GM18870 (cell line): ENCODE measurements at regions not wholly inside any gene's neighbourhood (a gene's known extent, or its start where the extent isn't known, plus 50 kb on each side); places are given as distances from the start of the nearest gene placed in this dataset.

ENCODE experiments used
- ATAC-seq: cut with Tn5 transposase; IDR thresholded peaks from one replicate; pipeline ENCODE4 v1.9.1; 2021; ENCODE audit warnings: moderate library complexity; ENCODE audit not compliant: unreplicated experiment

DNA sequence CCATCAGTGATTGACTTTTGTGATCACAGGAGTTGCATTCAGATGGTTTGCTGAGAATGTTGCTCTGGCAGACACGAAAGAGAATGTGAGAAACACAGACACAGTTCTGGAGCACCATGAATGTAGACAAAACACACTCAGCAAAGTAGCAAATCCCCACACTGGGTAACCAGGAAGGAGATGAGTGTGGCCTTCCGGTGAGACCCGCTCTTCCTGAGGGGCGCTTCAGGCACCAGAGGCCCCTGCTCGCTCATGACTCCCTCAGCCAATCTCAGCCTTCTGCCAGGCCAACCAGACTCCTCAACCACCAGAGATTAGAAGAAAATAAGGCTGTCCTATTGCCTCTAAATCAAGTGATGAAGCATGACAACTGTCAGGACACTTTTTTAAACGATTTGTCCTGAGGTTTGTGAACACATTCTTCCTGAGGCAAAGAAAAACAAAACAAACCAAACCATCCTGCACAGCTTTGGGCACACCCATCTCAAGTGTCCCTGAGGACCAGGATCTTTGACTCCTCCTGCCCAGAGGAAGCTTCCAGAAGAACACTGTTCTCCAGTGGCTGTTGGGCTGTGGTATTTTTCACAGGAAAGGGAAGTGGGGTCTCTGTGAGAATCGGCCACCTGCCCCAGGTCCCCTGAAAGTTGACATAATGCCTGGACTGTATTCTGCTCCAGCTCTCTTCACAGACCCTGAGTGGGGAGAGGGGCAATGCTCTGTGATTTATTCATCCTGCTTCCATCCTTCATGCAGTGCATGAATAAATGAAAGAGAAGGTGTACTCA is 152.8 kb downstream of the BCL11A start:
- ATAC-seq = no peak

DNA sequence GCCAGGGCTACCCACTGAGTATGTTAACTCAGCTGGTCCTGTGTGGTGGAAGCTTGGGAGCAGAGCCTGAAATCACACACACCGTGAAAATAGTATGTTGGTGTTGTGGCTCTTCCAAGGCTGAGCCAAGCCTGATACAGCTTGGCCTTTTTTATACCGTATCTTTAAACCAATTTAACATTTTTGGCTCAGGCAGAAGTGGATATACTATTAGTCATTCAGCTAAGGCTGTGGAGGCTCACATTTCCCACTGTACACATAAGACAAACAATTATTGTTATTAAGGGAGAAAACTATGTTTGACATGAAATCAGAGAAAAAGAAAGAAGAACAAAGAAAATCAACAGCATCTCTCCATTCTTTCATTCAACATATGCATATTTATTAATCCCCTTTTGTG is 159.0 kb downstream of the BCL11A start:
- ATAC-seq = no peak

GRCh38 chr2:60391649-60392375 is 161.6 kb downstream of the BCL11A start:
- ATAC-seq = no peak

DNA sequence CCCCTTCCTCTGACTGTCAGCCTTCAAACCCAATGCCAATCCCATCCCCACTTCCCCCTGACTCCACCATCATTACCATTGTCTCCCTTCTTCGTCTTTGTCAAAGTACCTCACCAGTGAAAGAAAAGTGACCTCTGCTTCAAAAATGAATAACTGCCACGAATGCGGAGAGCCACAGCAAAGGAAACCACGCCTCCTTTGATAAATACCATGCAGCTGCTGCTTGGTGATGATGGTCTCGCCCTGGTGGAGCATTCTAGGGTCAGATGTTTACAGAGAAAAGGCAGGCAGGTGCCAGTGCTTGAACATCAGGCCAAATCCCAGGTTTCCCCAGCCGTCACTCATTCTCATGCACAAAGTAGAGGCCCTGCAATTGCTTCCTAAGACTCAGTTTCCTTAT is 162.2 kb downstream of the BCL11A start:
- ATAC-seq = no peak

DNA sequence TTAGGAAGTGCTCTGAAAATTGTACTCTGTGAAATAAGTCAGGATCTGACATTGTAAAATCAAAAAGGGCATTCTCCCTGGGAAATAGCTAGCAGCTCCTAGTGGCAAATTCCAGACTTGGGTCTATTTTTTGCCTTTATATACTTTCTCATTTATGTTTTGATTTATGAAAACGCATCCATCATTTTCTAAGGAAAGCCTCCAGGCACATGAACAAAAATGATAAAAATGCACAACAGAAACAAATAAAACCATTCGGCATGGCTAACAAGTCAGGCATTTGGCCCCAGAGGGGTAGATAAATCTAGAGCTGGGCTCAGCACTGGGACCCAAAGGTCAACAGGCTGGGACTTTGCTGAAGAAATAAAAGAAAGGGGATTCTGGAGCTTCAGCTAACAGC is 167.0 kb downstream of the BCL11A start:
- ATAC-seq = no peak

DNA sequence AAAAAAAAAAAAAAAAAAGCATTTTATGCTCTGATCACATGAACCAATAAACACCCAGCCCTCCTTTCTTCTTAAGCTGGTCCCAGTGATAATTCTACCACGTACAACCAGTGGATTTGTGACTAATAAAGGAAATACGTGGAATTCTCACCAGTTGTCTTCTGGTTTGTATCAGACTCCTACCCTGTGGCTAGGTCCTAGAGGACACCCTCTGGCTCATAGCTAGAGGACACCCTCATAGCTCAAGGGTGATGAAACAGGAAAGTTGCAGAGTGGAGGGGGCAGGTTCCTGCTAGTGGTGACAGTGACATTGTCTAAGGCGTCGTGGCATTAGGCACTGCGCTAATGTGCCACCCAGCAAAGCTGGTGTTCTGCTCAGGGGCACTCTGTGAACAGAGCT is 167.8 kb downstream of the BCL11A start:
- no peak for ATAC-seq

DNA sequence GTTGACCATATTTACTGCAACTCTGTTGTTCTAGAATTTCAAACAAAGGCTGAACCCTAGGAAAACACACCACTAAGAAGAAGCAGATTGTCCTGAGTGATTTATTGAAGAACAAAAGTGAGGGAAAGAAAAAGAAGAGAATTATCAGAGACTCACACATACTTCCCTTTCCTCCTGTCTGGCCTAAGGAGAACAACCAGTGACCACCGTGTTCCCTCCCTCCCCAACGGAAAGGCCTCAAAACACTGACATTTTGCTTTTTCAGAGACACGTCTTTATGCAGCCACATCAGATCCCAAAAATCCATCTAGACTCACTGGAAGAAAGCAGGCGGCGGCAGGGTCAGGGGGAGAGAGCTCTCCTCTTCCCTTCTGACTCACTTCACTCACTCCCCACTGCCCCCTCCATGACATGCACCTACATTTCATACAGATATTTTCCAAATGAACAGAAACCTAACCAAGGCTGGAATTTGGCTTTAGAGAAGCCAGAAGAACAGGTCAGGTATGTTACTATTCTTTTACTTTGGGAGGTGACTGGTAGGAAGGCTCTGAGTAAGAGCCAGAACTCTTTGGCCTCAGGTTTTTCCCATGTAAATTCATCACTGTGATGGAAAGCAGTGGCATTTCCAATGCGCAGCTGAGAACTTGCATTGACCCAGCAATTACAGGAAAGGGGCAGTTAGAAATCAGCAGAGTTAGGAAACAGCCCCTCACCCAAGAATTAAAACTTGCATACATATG is 169.9 kb downstream of the BCL11A start:
- no peak for ATAC-seq

DNA sequence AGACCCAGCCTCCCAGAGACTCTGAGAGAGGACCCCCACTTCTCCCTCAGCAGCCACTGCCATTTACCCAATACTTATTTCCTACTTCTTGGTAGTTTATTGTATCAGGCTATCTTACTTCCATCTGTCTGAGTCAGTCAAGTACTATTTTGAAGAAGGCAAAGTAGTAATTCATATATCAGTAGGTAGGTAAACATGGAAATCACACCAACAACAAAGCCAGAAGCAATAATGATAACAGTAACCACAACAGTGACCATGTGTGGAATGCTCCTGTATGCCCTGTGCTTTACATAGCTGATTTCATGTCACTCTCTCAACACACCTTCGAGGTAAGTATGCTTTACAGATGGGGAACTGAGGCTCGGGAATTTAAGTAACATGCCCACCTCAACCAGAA is 173.0 kb downstream of the BCL11A start:
- no peak for ATAC-seq

GRCh38 chr2:60379684-60380083 is 173.8 kb downstream of the BCL11A start:
- no peak for ATAC-seq

- ATAC-seq = no peak
These were observed 174.2 kb downstream of the BCL11A start for GRCh38 chr2:60379216-60379615.

GRCh38 chr2:60377825-60378224 is 175.6 kb downstream of the BCL11A start:
- ATAC-seq = no peak

GRCh38 chr2:60376252-60376651 is 177.2 kb downstream of the BCL11A start:
- ATAC-seq = no peak

- no peak for ATAC-seq
These were observed 181.8 kb downstream of the BCL11A start for GRCh38 chr2:60371681-60372080.

DNA sequence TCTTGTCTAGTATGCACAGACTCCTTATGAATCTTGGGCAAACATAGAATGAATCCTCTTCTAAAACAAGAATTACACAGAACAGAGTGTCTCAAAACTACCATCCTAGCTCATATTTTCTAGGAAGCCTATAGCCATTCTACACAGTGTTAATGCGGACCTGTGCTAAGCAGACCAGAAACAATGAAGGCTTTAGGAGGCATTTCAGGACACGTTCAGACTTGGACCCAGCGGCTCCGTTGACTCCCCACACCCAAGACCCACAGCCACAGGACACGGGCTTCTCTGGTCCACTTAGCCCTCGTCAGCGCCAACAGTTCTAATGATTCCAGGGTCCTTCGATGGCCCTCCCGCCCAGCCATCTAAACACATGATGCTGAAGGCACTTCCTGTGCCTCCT is 182.2 kb downstream of the BCL11A start:
- ATAC-seq = no peak

DNA sequence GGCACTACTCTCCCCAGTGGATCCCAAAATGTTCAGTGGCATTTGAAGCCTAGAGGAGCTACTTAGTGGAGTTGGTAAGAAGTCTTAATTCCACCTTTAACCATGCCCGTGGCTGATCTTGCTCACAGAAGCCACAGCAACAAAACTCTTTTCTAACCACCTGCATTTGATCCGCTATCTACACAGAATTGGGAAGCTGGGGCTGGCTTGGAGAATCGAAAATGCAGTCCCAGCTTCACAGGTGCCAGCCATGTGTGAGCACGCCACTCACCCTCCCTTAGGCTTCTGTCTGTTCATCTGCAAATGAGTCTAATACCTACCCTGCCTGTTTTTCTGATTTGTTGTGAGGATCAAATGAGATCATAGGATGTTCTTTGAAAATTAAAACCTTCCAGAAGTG is 182.6 kb downstream of the BCL11A start:
- ATAC-seq = no peak

- no peak for ATAC-seq
These were observed 185.0 kb downstream of the BCL11A start for GRCh38 chr2:60368456-60368855.

DNA sequence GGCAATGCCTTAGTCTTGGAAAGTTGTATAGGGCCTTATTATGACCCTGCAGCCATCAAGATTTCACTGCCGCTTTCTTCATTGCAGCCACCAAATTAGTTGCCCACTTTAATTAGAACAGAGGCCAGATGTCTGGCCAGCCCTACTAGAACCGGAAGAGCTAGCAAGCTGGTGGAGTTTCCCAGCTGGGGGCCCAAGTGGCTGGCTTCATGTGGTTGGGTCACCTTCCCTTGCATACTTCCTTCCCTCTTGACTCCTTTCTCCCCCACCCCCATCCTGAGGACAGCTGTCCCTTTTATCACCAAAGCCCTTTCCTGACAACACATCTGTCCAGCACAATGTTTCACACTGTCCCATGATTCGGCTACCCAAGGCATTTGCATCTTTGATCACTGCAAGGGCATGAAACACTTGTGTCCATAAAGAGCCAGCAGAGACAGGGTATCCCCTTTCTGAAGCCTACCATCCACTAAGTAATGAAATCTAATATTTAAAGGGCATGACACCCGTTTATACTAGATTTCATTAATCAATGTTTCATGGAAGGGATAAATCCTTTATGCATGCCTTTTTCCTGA is 187.2 kb downstream of the BCL11A start:
- ATAC-seq = no peak

DNA sequence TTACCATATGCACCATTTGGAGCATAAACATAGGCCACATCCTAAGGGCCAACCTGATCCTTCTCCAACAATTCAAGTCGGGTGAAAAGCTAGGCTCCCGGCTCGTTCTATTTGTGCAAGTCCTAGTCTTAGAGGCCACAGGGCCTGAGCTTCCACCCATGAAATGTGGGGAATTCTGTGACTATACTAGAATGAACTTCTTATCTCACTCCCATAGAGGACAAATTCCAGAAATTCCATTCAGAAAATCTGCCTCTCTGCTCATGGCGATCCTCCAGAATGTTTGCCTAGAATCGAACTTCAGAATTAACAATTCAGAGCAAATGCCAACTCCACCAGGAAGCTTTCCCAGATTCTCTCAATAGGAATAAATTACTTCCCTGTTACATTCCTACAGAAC is 187.9 kb downstream of the BCL11A start:
- ATAC-seq = no peak

GRCh38 chr2:60364491-60364890 is 189.0 kb downstream of the BCL11A start:
- no peak for ATAC-seq

GRCh38 chr2:60361498-60361897 is 192.0 kb downstream of the BCL11A start:
- no peak for ATAC-seq

DNA sequence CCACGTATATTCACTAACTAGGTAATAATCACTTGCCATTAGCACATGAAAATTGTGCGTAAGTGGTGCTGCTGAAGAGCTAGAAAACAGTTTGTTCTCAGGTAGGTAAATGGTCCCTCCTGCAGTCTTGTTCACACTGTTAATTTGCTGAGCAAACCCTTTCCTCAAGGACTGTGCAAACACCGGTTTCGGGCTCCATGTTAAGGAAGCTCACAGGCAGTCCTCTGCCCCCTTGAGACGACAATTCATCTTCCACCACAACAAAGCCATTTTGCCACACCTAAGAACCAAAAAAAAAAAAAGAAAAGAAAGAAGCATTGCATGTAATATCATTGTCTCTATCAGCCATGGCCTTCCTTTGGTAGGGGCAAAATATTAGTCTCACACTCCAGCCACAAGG is 193.9 kb downstream of the BCL11A start:
- no peak for ATAC-seq

GRCh38 chr2:60358476-60358875 is 195.0 kb downstream of the BCL11A start:
- no peak for ATAC-seq
